Neural cell (in vitro differentiated cells): ENCODE measurements at regions not wholly inside any gene's neighbourhood (a gene's known extent, or its start where the extent isn't known, plus 50 kb on each side); places are given as distances from the start of the nearest gene placed in this dataset.

Experiments
- EZH2 ChIP-seq: fragments of 200-600, 300-800 bp; shearing (Covaris generic), sonication (generic); IDR thresholded peaks from 2 replicates; pipeline ENCODE4 v1.6.1; 2014; ENCODE audit warnings: antibody characterized with exemption, low read length, borderline replicate concordance, mild to moderate bottlenecking; ENCODE audit not compliant: insufficient read depth, poor library complexity, severe bottlenecking
- POLR2AphosphoS5 ChIP-seq: IDR thresholded peaks from 2 replicates; pipeline ENCODE4 v1.6.1; 2012
- TF ChIP-seq, protein P1 (sequence below): fragments of 450-650 bp; IDR thresholded peaks from 2 replicates; pipeline ENCODE4 v1.5.1; 2014; ENCODE audit warnings: antibody characterized with exemption, mild to moderate bottlenecking, moderate library complexity; ENCODE audit not compliant: poor library complexity, severe bottlenecking

DNA sequence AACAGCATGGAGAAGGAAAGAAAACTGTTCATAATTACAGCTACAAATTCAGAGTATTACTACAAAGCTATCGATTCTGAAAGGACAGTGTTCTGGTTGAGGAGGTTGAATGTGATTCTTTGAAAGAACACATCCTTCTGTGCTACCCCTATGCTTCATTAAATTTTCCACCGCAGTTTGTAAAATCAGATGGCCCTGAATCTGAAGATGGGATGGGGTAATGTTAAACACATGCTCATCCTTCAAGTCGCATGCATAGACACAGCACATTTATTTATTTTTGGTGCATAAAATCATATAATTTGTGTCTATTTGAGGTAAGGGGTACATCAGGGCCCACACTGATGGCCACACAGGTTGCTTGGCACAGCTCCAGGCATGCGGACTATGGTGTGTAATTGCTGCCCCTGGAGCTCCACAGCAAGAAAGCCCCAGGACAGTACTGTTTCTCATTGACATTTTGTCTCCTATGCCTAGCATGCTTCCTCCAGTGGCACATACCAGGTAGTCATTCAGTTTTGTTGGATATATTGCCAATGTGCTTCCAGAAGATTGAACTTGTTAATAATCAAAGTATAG lies 238.8 kb upstream of the TANK start:
- TF ChIP-seq, protein P1, sequence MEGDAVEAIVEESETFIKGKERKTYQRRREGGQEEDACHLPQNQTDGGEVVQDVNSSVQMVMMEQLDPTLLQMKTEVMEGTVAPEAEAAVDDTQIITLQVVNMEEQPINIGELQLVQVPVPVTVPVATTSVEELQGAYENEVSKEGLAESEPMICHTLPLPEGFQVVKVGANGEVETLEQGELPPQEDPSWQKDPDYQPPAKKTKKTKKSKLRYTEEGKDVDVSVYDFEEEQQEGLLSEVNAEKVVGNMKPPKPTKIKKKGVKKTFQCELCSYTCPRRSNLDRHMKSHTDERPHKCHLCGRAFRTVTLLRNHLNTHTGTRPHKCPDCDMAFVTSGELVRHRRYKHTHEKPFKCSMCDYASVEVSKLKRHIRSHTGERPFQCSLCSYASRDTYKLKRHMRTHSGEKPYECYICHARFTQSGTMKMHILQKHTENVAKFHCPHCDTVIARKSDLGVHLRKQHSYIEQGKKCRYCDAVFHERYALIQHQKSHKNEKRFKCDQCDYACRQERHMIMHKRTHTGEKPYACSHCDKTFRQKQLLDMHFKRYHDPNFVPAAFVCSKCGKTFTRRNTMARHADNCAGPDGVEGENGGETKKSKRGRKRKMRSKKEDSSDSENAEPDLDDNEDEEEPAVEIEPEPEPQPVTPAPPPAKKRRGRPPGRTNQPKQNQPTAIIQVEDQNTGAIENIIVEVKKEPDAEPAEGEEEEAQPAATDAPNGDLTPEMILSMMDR: no peak
- TF ChIP-seq POLR2AphosphoS5 (no peak), EZH2 (no peak)
